ENCODE measurements at regions not wholly inside any gene's neighbourhood (a gene's known extent, or its start where the extent isn't known, plus 50 kb on each side); places are given as distances from the start of the nearest gene placed in this dataset.
"Not testable (repeated sequence)": the region's sequence is repeated elsewhere in the genome, so short reads cannot be mapped to it uniquely, and the experiment has no call there.

- H3K4me1 Mint-ChIP-seq (ENCODE audit: low read depth in 2 of 2): no peaks in the 10 kb centered on the region
- H3K4me3 Mint-ChIP-seq: no peak overlapping the region
- H3K9me3 Mint-ChIP-seq: peaks cover 4 to 14% of the 10 kb centered on the region in 2 donors
- ATAC-seq (replicated peaks): no peak
- H3K27ac Mint-ChIP-seq: no peak overlapping the region
- DNase-seq: no peak
- H3K36me3 Mint-ChIP-seq (ENCODE audit: insufficient read depth): no peaks in the 10 kb centered on the region
- no peaks in the 10 kb centered on the region for H3K27me3 Mint-ChIP-seq
Measured at GRCh38 chr1:189769448-189769847, 708.2 kb downstream of the BRINP3 start.

GRCh38 chr1:189774721-189775287 is 702.9 kb downstream of the BRINP3 start:
- ATAC-seq (replicated peaks) (no peak), DNase-seq (no peak)
- no peaks in the 10 kb centered on the region for H3K4me1 Mint-ChIP-seq (ENCODE audit: low read depth in 2 of 2)
- peaks cover 2% of the 10 kb centered on the region in 2 donors for H3K9me3 Mint-ChIP-seq
- H3K27me3 Mint-ChIP-seq: no peaks in the 10 kb centered on the region
- no peaks in the 10 kb centered on the region for H3K36me3 Mint-ChIP-seq (ENCODE audit: insufficient read depth)
- H3K4me3 Mint-ChIP-seq: no peak overlapping the region
- no peak overlapping the region for H3K27ac Mint-ChIP-seq

GRCh38 chr1:189775343-189775742 is 702.3 kb downstream of the BRINP3 start:
- no peak for DNase-seq
- Mint-ChIP-seq H3K9me3 (peaks cover 3 to 4% of the 10 kb centered on the region in 2 donors), H3K27me3 (no peaks in the 10 kb centered on the region), H3K4me3 (no peak overlapping the region), H3K4me1 (ENCODE audit: low read depth in 2 of 2) (no peaks in the 10 kb centered on the region), H3K36me3 (ENCODE audit: insufficient read depth) (no peaks in the 10 kb centered on the region), H3K27ac (no peak overlapping the region)
- ATAC-seq (replicated peaks): no peak

- DNase-seq (no peak), ATAC-seq (replicated peaks) (no peak)
- H3K27ac Mint-ChIP-seq: no peak overlapping the region
- H3K27me3 Mint-ChIP-seq: no peaks in the 10 kb centered on the region
- H3K36me3 Mint-ChIP-seq (ENCODE audit: insufficient read depth): peaks cover 3% of the 10 kb centered on the region
- H3K9me3 Mint-ChIP-seq: peaks cover 4 to 8% of the 10 kb centered on the region in 2 donors
- no peaks in the 10 kb centered on the region for H3K4me1 Mint-ChIP-seq (ENCODE audit: low read depth in 2 of 2)
- H3K4me3 Mint-ChIP-seq: no peak overlapping the region
Measured at GRCh38 chr1:189779034-189779433, 698.6 kb downstream of the BRINP3 start.

- ATAC-seq (replicated peaks) (no peak), DNase-seq (no peak)
- Mint-ChIP-seq H3K27ac (no peak overlapping the region), H3K4me3 (no peak overlapping the region), H3K36me3 (ENCODE audit: insufficient read depth) (peaks cover 3% of the 10 kb centered on the region), H3K9me3 (peaks cover 4 to 8% of the 10 kb centered on the region in 2 donors), H3K27me3 (no peaks in the 10 kb centered on the region), H3K4me1 (ENCODE audit: low read depth in 2 of 2) (no peaks in the 10 kb centered on the region)
Measured at GRCh38 chr1:189782295-189782694, 695.4 kb downstream of the BRINP3 start.

- H3K36me3 Mint-ChIP-seq (ENCODE audit: insufficient read depth): peaks cover 3% of the 10 kb centered on the region
- no peaks in the 10 kb centered on the region for H3K27me3 Mint-ChIP-seq
- no peak overlapping the region for H3K4me3 Mint-ChIP-seq
- H3K9me3 Mint-ChIP-seq: peaks cover 4 to 13% of the 10 kb centered on the region in 2 donors
- no peak for ATAC-seq (replicated peaks)
- DNase-seq: no peak
- H3K4me1 Mint-ChIP-seq (ENCODE audit: low read depth in 2 of 2): no peaks in the 10 kb centered on the region
- H3K27ac Mint-ChIP-seq: no peak overlapping the region
Measured at GRCh38 chr1:189783456-189783855, 694.2 kb downstream of the BRINP3 start.

GRCh38 chr1:189786761-189787160 is 690.9 kb downstream of the BRINP3 start:
- no peak for DNase-seq

GRCh38 chr1:189787201-189787600 is 690.5 kb downstream of the BRINP3 start:
- Mint-ChIP-seq H3K9me3 (peaks cover 9 to 16% of the 10 kb centered on the region in 2 donors), H3K27ac (no peak overlapping the region), H3K36me3 (ENCODE audit: insufficient read depth) (no peaks in the 10 kb centered on the region), H3K4me3 (no peak overlapping the region), H3K27me3 (no peaks in the 10 kb centered on the region), H3K4me1 (ENCODE audit: low read depth in 2 of 2) (no peaks in the 10 kb centered on the region)
- ATAC-seq (replicated peaks) (no peak), DNase-seq (no peak)

More at GRCh38 chr1:189786761-189787160, 690.9 kb downstream of the BRINP3 start:
- no peak overlapping the region for H3K4me3 Mint-ChIP-seq
- no peaks in the 10 kb centered on the region for H3K4me1 Mint-ChIP-seq (ENCODE audit: low read depth in 2 of 2)
- H3K36me3 Mint-ChIP-seq (ENCODE audit: insufficient read depth): no peaks in the 10 kb centered on the region
- peaks cover 9 to 16% of the 10 kb centered on the region in 2 donors for H3K9me3 Mint-ChIP-seq
- ATAC-seq (replicated peaks): no peak
- H3K27me3 Mint-ChIP-seq: no peaks in the 10 kb centered on the region
- H3K27ac Mint-ChIP-seq: no peak overlapping the region

GRCh38 chr1:189790335-189790734 is 687.3 kb downstream of the BRINP3 start:
- Mint-ChIP-seq H3K4me3 (no peak overlapping the region), H3K27me3 (no peaks in the 10 kb centered on the region), H3K9me3 (peaks cover 11 to 18% of the 10 kb centered on the region in 2 donors), H3K36me3 (ENCODE audit: insufficient read depth) (no peaks in the 10 kb centered on the region), H3K27ac (no peak overlapping the region), H3K4me1 (ENCODE audit: low read depth in 2 of 2) (no peaks in the 10 kb centered on the region)
- ATAC-seq (replicated peaks) (no peak), DNase-seq (no peak)

- no peak for DNase-seq
- ATAC-seq (replicated peaks): no peak
- H3K4me3 Mint-ChIP-seq: no peak overlapping the region
- peaks cover 10 to 12% of the 10 kb centered on the region in 2 donors for H3K9me3 Mint-ChIP-seq
- no peaks in the 10 kb centered on the region for H3K36me3 Mint-ChIP-seq (ENCODE audit: insufficient read depth)
- no peak overlapping the region for H3K27ac Mint-ChIP-seq
- H3K4me1 Mint-ChIP-seq (ENCODE audit: low read depth in 2 of 2): no peaks in the 10 kb centered on the region
- H3K27me3 Mint-ChIP-seq: no peaks in the 10 kb centered on the region
Measured at GRCh38 chr1:189803364-189803763, 674.3 kb downstream of the BRINP3 start.

GRCh38 chr1:189804352-189804751 is 673.3 kb downstream of the BRINP3 start:
- no peak for DNase-seq
- H3K9me3 Mint-ChIP-seq: peaks cover 9 to 10% of the 10 kb centered on the region in 2 donors
- no peak for ATAC-seq (replicated peaks)

GRCh38 chr1:189805735-189806134 is 671.9 kb downstream of the BRINP3 start:
- no peaks in the 10 kb centered on the region for H3K4me1 Mint-ChIP-seq (ENCODE audit: low read depth in 2 of 2)
- no peaks in the 10 kb centered on the region for H3K27me3 Mint-ChIP-seq
- no peak overlapping the region for H3K27ac Mint-ChIP-seq
- H3K36me3 Mint-ChIP-seq (ENCODE audit: insufficient read depth): no peaks in the 10 kb centered on the region
- no peak for ATAC-seq (replicated peaks)
- peaks cover 10% of the 10 kb centered on the region in 2 donors for H3K9me3 Mint-ChIP-seq
- H3K4me3 Mint-ChIP-seq: no peak overlapping the region
- DNase-seq: no peak

More at GRCh38 chr1:189804352-189804751, 673.3 kb downstream of the BRINP3 start:
- no peaks in the 10 kb centered on the region for H3K4me1 Mint-ChIP-seq (ENCODE audit: low read depth in 2 of 2)
- H3K36me3 Mint-ChIP-seq (ENCODE audit: insufficient read depth): no peaks in the 10 kb centered on the region
- H3K4me3 Mint-ChIP-seq: no peak overlapping the region
- H3K27me3 Mint-ChIP-seq: no peaks in the 10 kb centered on the region
- H3K27ac Mint-ChIP-seq: no peak overlapping the region

GRCh38 chr1:189810639-189811038 is 667.0 kb downstream of the BRINP3 start:
- H3K9me3 Mint-ChIP-seq; H3K4me3 Mint-ChIP-seq; H3K27ac Mint-ChIP-seq; H3K27me3 Mint-ChIP-seq; H3K36me3 Mint-ChIP-seq (ENCODE audit: insufficient read depth); DNase-seq; H3K4me1 Mint-ChIP-seq (ENCODE audit: low read depth in 2 of 2); ATAC-seq (replicated peaks): not testable (repeated sequence)

GRCh38 chr1:189811960-189812359 is 665.7 kb downstream of the BRINP3 start:
- ATAC-seq (replicated peaks): no peak
- H3K4me1 Mint-ChIP-seq (ENCODE audit: low read depth in 2 of 2): no peaks in the 10 kb centered on the region
- no peak overlapping the region for H3K4me3 Mint-ChIP-seq
- no peaks in the 10 kb centered on the region for H3K27me3 Mint-ChIP-seq
- H3K27ac Mint-ChIP-seq: no peak overlapping the region
- no peak for DNase-seq
- peaks cover 0 to 5% of the 10 kb centered on the region in 2 donors for H3K9me3 Mint-ChIP-seq
- no peaks in the 10 kb centered on the region for H3K36me3 Mint-ChIP-seq (ENCODE audit: insufficient read depth)
